ENCODE measurements at regions not wholly inside any gene's neighbourhood (a gene's known extent, or its start where the extent isn't known, plus 50 kb on each side); places are given as distances from the start of the nearest gene placed in this dataset.
"Not testable (repeated sequence)": the region's sequence is repeated elsewhere in the genome, so short reads cannot be mapped to it uniquely, and the experiment has no call there.

- H3K27ac ChIP-seq (ENCODE audit: low read depth in 2 of 2, low read length in 1 of 2); DNase-seq; POLR2A ChIA-PET; H4K20me1 ChIP-seq (ENCODE audit: insufficient read depth); H3F3A ChIP-seq (replicated peaks; ENCODE audit: insufficient read depth); H3K9me3 ChIP-seq; H3K36me3 ChIP-seq (replicated peaks in 1 of 2; ENCODE audit: control insufficient read depth in 1 of 2, insufficient read depth in 2 of 2, low read length in 1 of 2); CTCF ChIA-PET; H3K4me3 ChIP-seq (ENCODE audit: low read depth in 2 of 2, low read length in 1 of 2); H3K4me2 ChIP-seq; H3K9me2 ChIP-seq; H3K4me1 ChIP-seq (ENCODE audit: control insufficient read depth in 1 of 2, insufficient read depth in 2 of 2, low read depth in 1 of 2, low read length in 1 of 2); H3K79me2 ChIP-seq (ENCODE audit: insufficient read depth); H3K9ac ChIP-seq; H3K27me3 ChIP-seq (ENCODE audit: insufficient read depth); H2AFZ ChIP-seq (ENCODE audit: low read depth): not testable (repeated sequence)
- 0% methylated on average over 1 of the region's 1 CpG for WGBS (ENCODE audit: low lambda C conversion rate)
Observed at GRCh38 chr1:143845193-143845592, 126.6 kb downstream of the FAM72C start.

- H3K4me1 ChIP-seq (ENCODE audit: control insufficient read depth in 1 of 2, insufficient read depth in 2 of 2, low read depth in 1 of 2, low read length in 1 of 2); H3K4me3 ChIP-seq (ENCODE audit: low read depth in 2 of 2, low read length in 1 of 2); DNase-seq; POLR2A ChIA-PET; H3K9ac ChIP-seq; H2AFZ ChIP-seq (ENCODE audit: low read depth); H3K9me2 ChIP-seq; CTCF ChIA-PET; H4K20me1 ChIP-seq (ENCODE audit: insufficient read depth); H3K27me3 ChIP-seq (ENCODE audit: insufficient read depth); H3F3A ChIP-seq (replicated peaks; ENCODE audit: insufficient read depth); H3K79me2 ChIP-seq (ENCODE audit: insufficient read depth); H3K4me2 ChIP-seq; H3K27ac ChIP-seq (ENCODE audit: low read depth in 2 of 2, low read length in 1 of 2); H3K36me3 ChIP-seq (replicated peaks in 1 of 2; ENCODE audit: control insufficient read depth in 1 of 2, insufficient read depth in 2 of 2, low read length in 1 of 2); H3K9me3 ChIP-seq: not testable (repeated sequence)
- 6% methylated on average over 1 of the region's 2 CpGs for WGBS (ENCODE audit: low lambda C conversion rate)
Observed at GRCh38 chr1:143842058-143842457, 129.7 kb downstream of the FAM72C start.

DNA sequence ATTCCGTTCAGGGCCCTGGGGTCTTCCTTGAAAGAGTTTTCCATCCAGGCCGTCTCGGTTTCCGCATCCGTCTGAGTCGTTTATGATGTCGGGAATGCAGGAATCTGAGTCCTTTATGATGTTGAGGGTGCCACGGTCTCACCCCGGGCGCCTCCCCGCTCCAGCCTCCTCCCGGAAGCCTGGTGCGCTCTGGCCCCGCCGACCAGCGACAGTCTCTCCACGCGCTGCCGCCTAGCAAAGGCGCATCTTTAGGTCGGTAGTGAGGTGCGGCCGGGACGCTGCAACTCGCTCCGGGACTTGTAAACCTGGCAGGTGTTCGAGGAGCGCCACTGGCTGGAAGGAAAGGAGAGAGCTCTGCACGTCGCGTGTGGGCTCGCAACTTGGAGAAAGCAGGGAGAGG is 132.6 kb downstream of the FAM72C start:
- H4K20me1 ChIP-seq (ENCODE audit: insufficient read depth); H3K9ac ChIP-seq; H3K4me2 ChIP-seq; H3K36me3 ChIP-seq (replicated peaks in 1 of 2; ENCODE audit: control insufficient read depth in 1 of 2, insufficient read depth in 2 of 2, low read length in 1 of 2); H3K4me1 ChIP-seq (ENCODE audit: control insufficient read depth in 1 of 2, insufficient read depth in 2 of 2, low read depth in 1 of 2, low read length in 1 of 2); H3K9me2 ChIP-seq; DNase-seq; H2AFZ ChIP-seq (ENCODE audit: low read depth); CTCF ChIA-PET; H3K79me2 ChIP-seq (ENCODE audit: insufficient read depth); POLR2A ChIA-PET; H3K9me3 ChIP-seq; H3F3A ChIP-seq (replicated peaks; ENCODE audit: insufficient read depth); H3K27me3 ChIP-seq (ENCODE audit: insufficient read depth); H3K27ac ChIP-seq (ENCODE audit: low read depth in 2 of 2, low read length in 1 of 2); H3K4me3 ChIP-seq (ENCODE audit: low read depth in 2 of 2, low read length in 1 of 2): not testable (repeated sequence)
- WGBS (ENCODE audit: low lambda C conversion rate) = 11% methylated on average over 6 of the region's 32 CpGs

DNA sequence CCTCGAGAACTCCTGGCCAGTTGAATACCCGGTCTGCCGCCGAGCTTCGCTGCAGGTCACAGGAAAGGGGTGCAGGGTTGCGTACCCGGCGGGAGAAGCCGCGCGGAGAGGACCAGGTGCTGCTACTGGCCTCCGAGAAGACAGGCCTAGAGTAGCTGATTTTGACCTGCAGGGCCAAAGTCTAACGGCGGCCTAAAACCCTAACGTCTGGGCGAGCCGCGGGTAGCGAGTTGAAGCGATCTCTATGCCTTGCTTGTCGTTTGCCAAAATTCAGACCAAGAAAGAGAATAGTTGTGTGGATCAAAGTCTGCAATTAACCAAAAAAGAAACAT is 133.2 kb downstream of the FAM72C start:
- POLR2A ChIA-PET; H3K9ac ChIP-seq; CTCF ChIA-PET; H3K4me2 ChIP-seq; H3K36me3 ChIP-seq (replicated peaks in 1 of 2; ENCODE audit: control insufficient read depth in 1 of 2, insufficient read depth in 2 of 2, low read length in 1 of 2); H3K9me2 ChIP-seq; H3K4me1 ChIP-seq (ENCODE audit: control insufficient read depth in 1 of 2, insufficient read depth in 2 of 2, low read depth in 1 of 2, low read length in 1 of 2); H3K4me3 ChIP-seq (ENCODE audit: low read depth in 2 of 2, low read length in 1 of 2); H3K79me2 ChIP-seq (ENCODE audit: insufficient read depth); H4K20me1 ChIP-seq (ENCODE audit: insufficient read depth); DNase-seq; H3K9me3 ChIP-seq; H3K27ac ChIP-seq (ENCODE audit: low read depth in 2 of 2, low read length in 1 of 2); H3F3A ChIP-seq (replicated peaks; ENCODE audit: insufficient read depth); H3K27me3 ChIP-seq (ENCODE audit: insufficient read depth); H2AFZ ChIP-seq (ENCODE audit: low read depth): not testable (repeated sequence)
- WGBS (ENCODE audit: low lambda C conversion rate) = no CpG with 5 or more reads among the region's 21 CpGs

GRCh38 chr1:143837924-143838597 is 133.7 kb downstream of the FAM72C start:
- H3K4me1 ChIP-seq (ENCODE audit: control insufficient read depth in 1 of 2, insufficient read depth in 2 of 2, low read depth in 1 of 2, low read length in 1 of 2); H3K9me3 ChIP-seq; H3K9me2 ChIP-seq; POLR2A ChIA-PET; H2AFZ ChIP-seq (ENCODE audit: low read depth); H3K4me3 ChIP-seq (ENCODE audit: low read depth in 2 of 2, low read length in 1 of 2); H3K27me3 ChIP-seq (ENCODE audit: insufficient read depth); H3K79me2 ChIP-seq (ENCODE audit: insufficient read depth); H3K9ac ChIP-seq; H3F3A ChIP-seq (replicated peaks; ENCODE audit: insufficient read depth); H4K20me1 ChIP-seq (ENCODE audit: insufficient read depth); H3K36me3 ChIP-seq (replicated peaks in 1 of 2; ENCODE audit: control insufficient read depth in 1 of 2, insufficient read depth in 2 of 2, low read length in 1 of 2); H3K4me2 ChIP-seq; DNase-seq; H3K27ac ChIP-seq (ENCODE audit: low read depth in 2 of 2, low read length in 1 of 2); CTCF ChIA-PET: not testable (repeated sequence)
- 6% methylated on average over 16 of the region's 25 CpGs for WGBS (ENCODE audit: low lambda C conversion rate)

GRCh38 chr1:143833376-143833775 is 138.4 kb downstream of the FAM72C start:
- H2AFZ ChIP-seq (ENCODE audit: low read depth); H3K27ac ChIP-seq (ENCODE audit: low read depth in 2 of 2, low read length in 1 of 2); H3K27me3 ChIP-seq (ENCODE audit: insufficient read depth); H3K9me2 ChIP-seq; H3F3A ChIP-seq (replicated peaks; ENCODE audit: insufficient read depth); H3K4me3 ChIP-seq (ENCODE audit: low read depth in 2 of 2, low read length in 1 of 2); H3K36me3 ChIP-seq (replicated peaks in 1 of 2; ENCODE audit: control insufficient read depth in 1 of 2, insufficient read depth in 2 of 2, low read length in 1 of 2); DNase-seq; CTCF ChIA-PET; H3K9me3 ChIP-seq; POLR2A ChIA-PET; H3K4me1 ChIP-seq (ENCODE audit: control insufficient read depth in 1 of 2, insufficient read depth in 2 of 2, low read depth in 1 of 2, low read length in 1 of 2); H3K4me2 ChIP-seq; H3K9ac ChIP-seq; H4K20me1 ChIP-seq (ENCODE audit: insufficient read depth); H3K79me2 ChIP-seq (ENCODE audit: insufficient read depth): not testable (repeated sequence)
- WGBS (ENCODE audit: low lambda C conversion rate) = no CpG with 5 or more reads among the region's 4 CpGs

- H3K79me2 ChIP-seq (ENCODE audit: insufficient read depth); H3K9me3 ChIP-seq; H3K4me2 ChIP-seq; H2AFZ ChIP-seq (ENCODE audit: low read depth); H3K9ac ChIP-seq; DNase-seq; H4K20me1 ChIP-seq (ENCODE audit: insufficient read depth); H3K9me2 ChIP-seq; H3K27ac ChIP-seq (ENCODE audit: low read depth in 2 of 2, low read length in 1 of 2); H3K36me3 ChIP-seq (replicated peaks in 1 of 2; ENCODE audit: control insufficient read depth in 1 of 2, insufficient read depth in 2 of 2, low read length in 1 of 2); H3K4me1 ChIP-seq (ENCODE audit: control insufficient read depth in 1 of 2, insufficient read depth in 2 of 2, low read depth in 1 of 2, low read length in 1 of 2); H3F3A ChIP-seq (replicated peaks; ENCODE audit: insufficient read depth); H3K4me3 ChIP-seq (ENCODE audit: low read depth in 2 of 2, low read length in 1 of 2); POLR2A ChIA-PET; CTCF ChIA-PET; H3K27me3 ChIP-seq (ENCODE audit: insufficient read depth): not testable (repeated sequence)
- WGBS (ENCODE audit: low lambda C conversion rate) = 55% methylated on average over 5 of the region's 5 CpGs
Observed at GRCh38 chr1:143832379-143832716, 139.4 kb downstream of the FAM72C start.
